ENCODE measurements at regions not wholly inside any gene's neighbourhood (a gene's known extent, or its start where the extent isn't known, plus 50 kb on each side); places are given as distances from the start of the nearest gene placed in this dataset.

GRCh38 chr1:195082183-195082582 is 1526.1 kb downstream of the KCNT2 start:
- DNase-seq (ENCODE audit: low read depth in 2 of 2), result no peak

- DNase-seq (ENCODE audit: low read depth in 2 of 2), result no peak
Observed at GRCh38 chr1:195076682-195077081, 1531.6 kb downstream of the KCNT2 start.

- no peak for DNase-seq (ENCODE audit: low read depth in 2 of 2)
Observed at GRCh38 chr1:195075973-195076372, 1532.3 kb downstream of the KCNT2 start.

GRCh38 chr1:195071461-195071860 is 1536.8 kb downstream of the KCNT2 start:
- DNase-seq (ENCODE audit: low read depth in 2 of 2), result no peak

GRCh38 chr1:195065437-195065836 is 1542.8 kb downstream of the KCNT2 start:
- no peak for DNase-seq (ENCODE audit: low read depth in 2 of 2)

- no peak for DNase-seq (ENCODE audit: low read depth in 2 of 2)
Observed at GRCh38 chr1:195064358-195064757, 1543.9 kb downstream of the KCNT2 start.

- no peak for DNase-seq (ENCODE audit: low read depth in 2 of 2)
Observed at GRCh38 chr1:195054217-195054687, 1554.0 kb downstream of the KCNT2 start.

GRCh38 chr1:195053478-195053877 is 1554.8 kb downstream of the KCNT2 start:
- DNase-seq (ENCODE audit: low read depth in 2 of 2), result no peak

- DNase-seq (ENCODE audit: low read depth in 2 of 2), result no peak
Observed at GRCh38 chr1:195047772-195048171, 1560.5 kb downstream of the KCNT2 start.

- DNase-seq (ENCODE audit: low read depth in 2 of 2), result no peak
Observed at GRCh38 chr1:195045072-195045471, 1563.2 kb downstream of the KCNT2 start.

- no peak for DNase-seq (ENCODE audit: low read depth in 2 of 2)
Observed at GRCh38 chr1:195030793-195031192, 1577.4 kb downstream of the KCNT2 start.

- DNase-seq (ENCODE audit: low read depth in 2 of 2), result no peak
Observed at GRCh38 chr1:195026792-195027191, 1581.4 kb downstream of the KCNT2 start.

GRCh38 chr1:195019385-195019784 is 1588.9 kb downstream of the KCNT2 start:
- no peak for DNase-seq (ENCODE audit: low read depth in 2 of 2)

GRCh38 chr1:195012995-195013394 is 1595.2 kb downstream of the KCNT2 start:
- DNase-seq (ENCODE audit: low read depth in 2 of 2), result no peak

GRCh38 chr1:195005338-195005737 is 1602.9 kb downstream of the KCNT2 start:
- no peak for DNase-seq (ENCODE audit: low read depth in 2 of 2)

- DNase-seq (ENCODE audit: low read depth in 2 of 2), result no peak
Observed at GRCh38 chr1:194990483-194990882, 1617.8 kb downstream of the KCNT2 start.

GRCh38 chr1:194975913-194976312 is 1632.3 kb downstream of the KCNT2 start:
- DNase-seq (ENCODE audit: low read depth in 2 of 2), result no peak

GRCh38 chr1:194968916-194969315 is 1639.3 kb downstream of the KCNT2 start:
- no peak for DNase-seq (ENCODE audit: low read depth in 2 of 2)

- no peak for DNase-seq (ENCODE audit: low read depth in 2 of 2)
Observed at GRCh38 chr1:194959795-194960194, 1648.4 kb downstream of the KCNT2 start.

- no peak for DNase-seq (ENCODE audit: low read depth in 2 of 2)
Observed at GRCh38 chr1:194952171-194952570, 1656.1 kb downstream of the KCNT2 start.

- no peak for DNase-seq (ENCODE audit: low read depth in 2 of 2)
Observed at GRCh38 chr1:194950584-194950983, 1657.7 kb downstream of the KCNT2 start.

GRCh38 chr1:194940336-194941030 is 1667.8 kb downstream of the KCNT2 start:
- DNase-seq (ENCODE audit: low read depth in 2 of 2), result no peak

GRCh38 chr1:194935864-194936263 is 1672.4 kb downstream of the KCNT2 start:
- DNase-seq (ENCODE audit: low read depth in 2 of 2), result no peak

GRCh38 chr1:194931166-194931565 is 1677.1 kb downstream of the KCNT2 start:
- DNase-seq (ENCODE audit: low read depth in 2 of 2), result no peak
